CD8-positive, alpha-beta memory T cell (primary cell): ENCODE measurements at regions not wholly inside any gene's neighbourhood (a gene's known extent, or its start where the extent isn't known, plus 50 kb on each side); places are given as distances from the start of the nearest gene placed in this dataset.

Source experiments
- CTCF ChIA-PET: fragments of 350-600 bp; sonication (Branson Sonifier 250); formaldehyde crosslinking; loops from one replicate; lab custom pipeline; 2021; ENCODE audit warnings: antibody characterized with exemption; lab: Charles Lee
- POLR2A ChIA-PET: fragments of 350-600 bp; sonication (Branson Sonifier 250); formaldehyde crosslinking; loops from one replicate; lab custom pipeline; 2021; ENCODE audit warnings: antibody characterized with exemption; lab: Charles Lee
- DNase-seq, 5 donors: peaks; one replicate each; pipeline versions ENCODE4 v3.0.0 to v3.0.0-alpha.2; 2020 to 2022; ENCODE audit warnings: mixed read lengths in 1 of 5
- H3K27ac ChIP-seq: one replicate; pipeline ENCODE4 v1.7.0; 2013; ENCODE audit warnings: low read depth, mild to moderate bottlenecking, low read length, moderate library complexity
- H3K27me3 ChIP-seq: 2 replicates; pipeline ENCODE4 v1.7.0; 2013; ENCODE audit warnings: low read length, mild to moderate bottlenecking; ENCODE audit not compliant: insufficient read depth, poor library complexity, severe bottlenecking
- H3K36me3 ChIP-seq: 2 replicates; pipeline ENCODE4 v1.7.0; 2013; ENCODE audit warnings: mild to moderate bottlenecking, low read length, moderate library complexity; ENCODE audit not compliant: insufficient read depth
- H3K4me1 ChIP-seq: 2 replicates; pipeline ENCODE4 v1.7.0; 2013; ENCODE audit warnings: mild to moderate bottlenecking, low read length, moderate library complexity; ENCODE audit not compliant: insufficient read depth
- H3K4me3 ChIP-seq: 2 replicates; pipeline ENCODE4 v1.7.0; 2013; ENCODE audit warnings: mild to moderate bottlenecking, low read length
- H3K9me3 ChIP-seq: 2 replicates; pipeline ENCODE4 v1.7.0; 2013; ENCODE audit warnings: mild to moderate bottlenecking, low read length
- H3K27ac Mint-ChIP-seq, 8 donors: one replicate each; pipeline ENCODE4 v1.8.0; 2020 to 2021; ENCODE audit warnings: mixed read lengths in 8 of 8, mild to moderate bottlenecking in 6 of 8, inconsistent platforms in 3 of 8, moderate library complexity in 3 of 8
- H3K27me3 Mint-ChIP-seq, 2 donors: one replicate each; pipeline ENCODE4 v1.8.0; 2020 to 2021; ENCODE audit warnings: mixed read lengths in 2 of 2, mild to moderate bottlenecking in 1 of 2, moderate library complexity in 1 of 2
- H3K36me3 Mint-ChIP-seq, 3 donors: one replicate each; pipeline ENCODE4 v1.8.0; 2020 to 2021; ENCODE audit warnings: mixed read lengths in 3 of 3, inconsistent platforms in 1 of 3, mild to moderate bottlenecking in 1 of 3
- H3K4me1 Mint-ChIP-seq, 3 donors: one replicate each; pipeline ENCODE4 v1.8.0; 2020 to 2021; ENCODE audit warnings: mixed read lengths in 3 of 3, inconsistent platforms in 1 of 3, mild to moderate bottlenecking in 1 of 3
- H3K4me3 Mint-ChIP-seq, 7 donors: one replicate each; pipeline ENCODE4 v1.8.0; 2020 to 2021; ENCODE audit warnings: mixed read lengths in 7 of 7, mild to moderate bottlenecking in 6 of 7, moderate library complexity in 4 of 7, inconsistent platforms in 2 of 7
- H3K9me3 Mint-ChIP-seq, 5 donors: one replicate each; pipeline ENCODE4 v1.8.0; 2020 to 2022; ENCODE audit warnings: mixed read lengths in 5 of 5, mild to moderate bottlenecking in 3 of 5, moderate library complexity in 2 of 5, inconsistent platforms in 1 of 5

- no peak for DNase-seq
- Mint-ChIP-seq H3K9me3 (no peaks in the 10 kb centered on the region), H3K36me3 (peaks cover 0 to 2% (median 0%) of the 10 kb centered on the region in 3 donors), H3K4me1 (peaks cover 3 to 10% (median 7%) of the 10 kb centered on the region in 3 donors), H3K4me3 (peak overlapping the region in 2 of 7 donors; percentile 5 to 46), H3K27ac (no peak overlapping the region), H3K27me3 (peaks cover 11 to 22% of the 10 kb centered on the region in 2 donors)
- Histone ChIP-seq H3K27me3 (no peaks in the 10 kb centered on the region), H3K36me3 (no peaks in the 10 kb centered on the region), H3K4me1 (no peaks in the 10 kb centered on the region), H3K4me3 (no peak overlapping the region), H3K27ac (no peak overlapping the region), H3K9me3 (no peaks in the 10 kb centered on the region)
- POLR2A ChIA-PET, result no interaction called here
- CTCF ChIA-PET, result no interaction called here
Measured at GRCh38 chr17:37833237-37833859, 88.5 kb upstream of the HNF1B start.

GRCh38 chr17:37831986-37832385 is 87.1 kb upstream of the HNF1B start:
- ChIA-PET POLR2A (no interaction called here), CTCF (no interaction called here)
- peaks cover 0 to 2% (median 0%) of the 10 kb centered on the region in 3 donors for H3K36me3 Mint-ChIP-seq

GRCh38 chr17:37831492-37831891 is 86.6 kb upstream of the HNF1B start:
- POLR2A ChIA-PET, result no interaction called here
- Mint-ChIP-seq H3K36me3 (peaks cover 0 to 2% (median 0%) of the 10 kb centered on the region in 3 donors), H3K27ac (no peak overlapping the region), H3K4me1 (peaks cover 3 to 10% (median 7%) of the 10 kb centered on the region in 3 donors), H3K4me3 (no peak overlapping the region), H3K27me3 (peaks cover 16 to 27% of the 10 kb centered on the region in 2 donors), H3K9me3 (no peaks in the 10 kb centered on the region)
- CTCF ChIA-PET, result no interaction called here
- Histone ChIP-seq H3K4me1 (no peaks in the 10 kb centered on the region), H3K27me3 (no peaks in the 10 kb centered on the region), H3K36me3 (no peaks in the 10 kb centered on the region), H3K4me3 (no peak overlapping the region), H3K27ac (no peak overlapping the region), H3K9me3 (no peaks in the 10 kb centered on the region)
- DNase-seq, result no peak

More at GRCh38 chr17:37831986-37832385, 87.1 kb upstream of the HNF1B start:
- Mint-ChIP-seq H3K27ac (no peak overlapping the region), H3K9me3 (no peaks in the 10 kb centered on the region), H3K4me3 (no peak overlapping the region), H3K4me1 (peaks cover 3 to 10% (median 7%) of the 10 kb centered on the region in 3 donors), H3K27me3 (peaks cover 15 to 27% of the 10 kb centered on the region in 2 donors)
- DNase-seq, result no peak
- Histone ChIP-seq H3K4me3 (no peak overlapping the region), H3K36me3 (no peaks in the 10 kb centered on the region), H3K4me1 (no peaks in the 10 kb centered on the region), H3K27me3 (no peaks in the 10 kb centered on the region), H3K27ac (no peak overlapping the region), H3K9me3 (no peaks in the 10 kb centered on the region)

- CTCF ChIA-PET, result no interaction called here
- no peaks in the 10 kb centered on the region for H3K9me3 Mint-ChIP-seq
- no peak overlapping the region for H3K27ac ChIP-seq
Measured at GRCh38 chr17:37830151-37830993, 85.5 kb upstream of the HNF1B start.

GRCh38 chr17:37829592-37830123 is 84.8 kb upstream of the HNF1B start:
- no peak overlapping the region for H3K27ac ChIP-seq
- ChIA-PET CTCF (no interaction called here), POLR2A (no interaction called here)
- Mint-ChIP-seq H3K4me1 (peaks cover 3 to 10% (median 7%) of the 10 kb centered on the region in 3 donors), H3K36me3 (peaks cover 0 to 2% (median 0%) of the 10 kb centered on the region in 3 donors), H3K9me3 (no peaks in the 10 kb centered on the region), H3K27ac (no peak overlapping the region), H3K27me3 (peaks cover 9 to 30% of the 10 kb centered on the region in 2 donors), H3K4me3 (no peak overlapping the region)
- H3K9me3 ChIP-seq, result no peaks in the 10 kb centered on the region
- no peaks in the 10 kb centered on the region for H3K27me3 ChIP-seq
- no peak overlapping the region for H3K4me3 ChIP-seq
- no peaks in the 10 kb centered on the region for H3K4me1 ChIP-seq
- no peaks in the 10 kb centered on the region for H3K36me3 ChIP-seq
- no peak for DNase-seq

More at GRCh38 chr17:37830151-37830993, 85.5 kb upstream of the HNF1B start:
- Histone ChIP-seq H3K4me1 (no peaks in the 10 kb centered on the region), H3K4me3 (no peak overlapping the region), H3K36me3 (no peaks in the 10 kb centered on the region), H3K9me3 (no peaks in the 10 kb centered on the region), H3K27me3 (no peaks in the 10 kb centered on the region)
- Mint-ChIP-seq H3K4me1 (peaks cover 3 to 10% (median 7%) of the 10 kb centered on the region in 3 donors), H3K36me3 (peaks cover 0 to 2% (median 0%) of the 10 kb centered on the region in 3 donors), H3K4me3 (no peak overlapping the region), H3K27ac (no peak overlapping the region), H3K27me3 (peaks cover 12 to 27% of the 10 kb centered on the region in 2 donors)
- POLR2A ChIA-PET, result no interaction called here
- DNase-seq, result no peak

- Mint-ChIP-seq H3K27ac (no peak overlapping the region), H3K4me1 (peaks cover 3 to 10% (median 7%) of the 10 kb centered on the region in 3 donors), H3K27me3 (peaks cover 9 to 35% of the 10 kb centered on the region in 2 donors), H3K36me3 (peaks cover 0 to 2% (median 0%) of the 10 kb centered on the region in 3 donors), H3K4me3 (no peak overlapping the region), H3K9me3 (no peaks in the 10 kb centered on the region)
- DNase-seq, result no peak
- H3K27me3 ChIP-seq, result no peaks in the 10 kb centered on the region
- no peaks in the 10 kb centered on the region for H3K4me1 ChIP-seq
- CTCF ChIA-PET, result no interaction called here
- H3K9me3 ChIP-seq, result no peaks in the 10 kb centered on the region
- no peaks in the 10 kb centered on the region for H3K36me3 ChIP-seq
- H3K27ac ChIP-seq, result no peak overlapping the region
- H3K4me3 ChIP-seq, result no peak overlapping the region
- POLR2A ChIA-PET, result no interaction called here
Measured at GRCh38 chr17:37828651-37829124, 83.8 kb upstream of the HNF1B start.

GRCh38 chr17:37827905-37828650 is 83.2 kb upstream of the HNF1B start:
- Histone ChIP-seq H3K36me3 (no peaks in the 10 kb centered on the region), H3K27me3 (no peaks in the 10 kb centered on the region), H3K27ac (no peak overlapping the region), H3K9me3 (no peaks in the 10 kb centered on the region), H3K4me3 (no peak overlapping the region), H3K4me1 (no peaks in the 10 kb centered on the region)
- Mint-ChIP-seq H3K4me1 (peaks cover 0 to 4% (median under 1%) of the 10 kb centered on the region in 3 donors), H3K9me3 (no peaks in the 10 kb centered on the region), H3K27ac (no peak overlapping the region), H3K36me3 (peaks cover 0 to 2% (median 0%) of the 10 kb centered on the region in 3 donors), H3K27me3 (peaks cover 9 to 35% of the 10 kb centered on the region in 2 donors), H3K4me3 (no peak overlapping the region)
- DNase-seq, result no peak
- ChIA-PET CTCF (no interaction called here), POLR2A (no interaction called here)
